ENCODE measurements at regions not wholly inside any gene's neighbourhood (a gene's known extent, or its start where the extent isn't known, plus 50 kb on each side); places are given as distances from the start of the nearest gene placed in this dataset.
"Not testable (repeated sequence)": the region's sequence is repeated elsewhere in the genome, so short reads cannot be mapped to it uniquely, and the experiment has no call there.

- H3K36me3 ChIP-seq (ENCODE audit: insufficient read depth, low read length); H3K27me3 ChIP-seq (ENCODE audit: insufficient read depth, low read length); H2AFZ ChIP-seq (ENCODE audit: low read depth, low read length); H3K9me3 ChIP-seq (ENCODE audit: low read length); H3K4me3 ChIP-seq (ENCODE audit: low read length); H3K4me1 ChIP-seq (ENCODE audit: insufficient read depth, low read length): not testable (repeated sequence)
Observed at GRCh38 chr11:3445535-3445934, 66.6 kb upstream of the ZNF195 start.

GRCh38 chr11:3444420-3444744 lies 65.4 kb upstream of the ZNF195 start:
- H3K9me3 ChIP-seq (ENCODE audit: low read length); H3K4me3 ChIP-seq (ENCODE audit: low read length); H2AFZ ChIP-seq (ENCODE audit: low read depth, low read length); H3K27me3 ChIP-seq (ENCODE audit: insufficient read depth, low read length); H3K4me1 ChIP-seq (ENCODE audit: insufficient read depth, low read length); H3K36me3 ChIP-seq (ENCODE audit: insufficient read depth, low read length): not testable (repeated sequence)

DNA sequence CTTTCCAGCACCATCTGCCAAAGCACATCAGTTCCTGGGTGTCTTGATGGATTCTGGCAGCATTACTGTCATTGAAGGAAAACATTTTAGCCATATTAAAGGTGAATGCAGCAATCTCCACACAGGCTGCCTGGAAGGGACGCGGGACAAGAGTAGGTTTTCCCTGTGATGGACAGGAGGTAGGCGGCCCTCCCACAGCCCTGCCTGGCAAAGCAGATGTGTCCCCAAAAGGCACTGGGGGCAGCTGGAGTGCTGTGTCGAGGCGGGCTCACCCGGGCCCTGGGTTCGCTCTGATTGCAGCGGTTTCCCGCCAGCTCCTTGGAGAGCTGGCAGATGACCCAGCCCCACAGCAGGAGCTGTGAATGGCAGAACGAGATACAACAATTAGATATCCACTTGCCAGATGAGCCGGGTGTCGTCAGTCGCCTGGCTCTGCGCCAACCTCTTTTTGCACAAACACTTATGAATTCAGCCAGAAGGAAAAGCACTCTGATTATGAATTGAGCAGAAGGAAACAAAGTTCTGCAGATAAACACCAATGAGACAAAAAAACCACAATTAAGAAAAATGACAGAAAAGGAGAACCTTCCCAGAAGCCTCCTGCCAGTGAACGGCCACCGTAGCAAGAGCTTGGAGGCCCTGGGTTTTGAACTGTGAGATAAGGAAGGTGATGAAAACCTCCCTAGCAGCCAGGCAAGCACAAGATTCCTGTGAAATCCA lies 64.9 kb upstream of the ZNF195 start:
- H3K9me3 ChIP-seq (ENCODE audit: low read length); H3K4me1 ChIP-seq (ENCODE audit: insufficient read depth, low read length); H3K27me3 ChIP-seq (ENCODE audit: insufficient read depth, low read length); H3K4me3 ChIP-seq (ENCODE audit: low read length); H3K36me3 ChIP-seq (ENCODE audit: insufficient read depth, low read length); H2AFZ ChIP-seq (ENCODE audit: low read depth, low read length): not testable (repeated sequence)

DNA sequence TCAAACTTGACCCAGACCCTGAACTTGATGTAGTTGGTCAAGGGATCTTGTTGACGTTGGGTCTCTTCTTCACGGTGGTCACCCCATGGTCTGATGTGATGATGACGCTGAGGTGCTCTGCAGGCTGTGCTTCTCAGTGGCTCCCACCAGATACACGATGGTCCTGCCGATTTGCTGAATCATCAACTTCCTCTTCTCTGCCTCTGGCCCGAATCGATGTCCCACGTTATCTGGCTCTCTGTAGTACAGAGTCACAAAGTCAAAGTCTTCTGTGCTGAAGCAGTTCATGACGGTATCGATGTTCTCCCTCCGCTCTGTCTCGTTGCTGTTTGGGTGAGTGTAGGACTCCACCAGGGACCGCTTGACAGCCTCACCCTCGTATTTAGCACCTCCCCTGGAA lies 58.5 kb upstream of the ZNF195 start:
- H2AFZ ChIP-seq (ENCODE audit: low read depth, low read length); H3K27me3 ChIP-seq (ENCODE audit: insufficient read depth, low read length); H3K4me3 ChIP-seq (ENCODE audit: low read length); H3K36me3 ChIP-seq (ENCODE audit: insufficient read depth, low read length); H3K9me3 ChIP-seq (ENCODE audit: low read length); H3K4me1 ChIP-seq (ENCODE audit: insufficient read depth, low read length): not testable (repeated sequence)

DNA sequence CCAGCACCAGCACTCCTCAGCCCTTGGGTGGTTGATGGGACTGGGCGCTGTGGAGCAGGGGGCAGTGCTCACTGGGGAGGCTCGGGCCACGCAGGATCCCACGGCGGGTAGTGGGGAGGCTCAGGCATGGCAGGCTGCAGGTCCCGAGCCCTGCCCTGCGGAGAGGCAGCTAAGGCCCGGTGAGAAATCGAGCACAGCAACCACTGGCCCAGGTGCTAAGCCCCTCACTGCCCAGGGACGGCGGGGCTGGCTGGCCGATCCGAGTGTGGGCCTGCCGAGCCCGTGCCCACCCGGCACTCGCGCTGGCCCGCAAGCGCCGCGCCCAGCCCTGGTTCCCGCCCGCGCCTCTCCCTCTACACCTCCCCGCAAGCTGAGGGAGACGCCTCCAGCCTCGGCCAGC lies 56.0 kb upstream of the ZNF195 start:
- no peaks in the 10 kb centered on the region for H3K27me3 ChIP-seq (ENCODE audit: insufficient read depth, low read length)
- no peak overlapping the region for H2AFZ ChIP-seq (ENCODE audit: low read depth, low read length)
- H3K9me3 ChIP-seq (ENCODE audit: low read length) = no peaks in the 10 kb centered on the region
- H3K4me1 ChIP-seq (ENCODE audit: insufficient read depth, low read length) = no peaks in the 10 kb centered on the region
- H3K36me3 ChIP-seq (ENCODE audit: insufficient read depth, low read length) = no peaks in the 10 kb centered on the region
- H3K4me3 ChIP-seq (ENCODE audit: low read length) = no peak overlapping the region

- not testable (repeated sequence) for H3K4me1 ChIP-seq (ENCODE audit: insufficient read depth, low read length); H3K27me3 ChIP-seq (ENCODE audit: insufficient read depth, low read length); H3K4me3 ChIP-seq (ENCODE audit: low read length); H3K36me3 ChIP-seq (ENCODE audit: insufficient read depth, low read length); H2AFZ ChIP-seq (ENCODE audit: low read depth, low read length); H3K9me3 ChIP-seq (ENCODE audit: low read length)
Observed at GRCh38 chr11:3429191-3429590, 50.2 kb upstream of the ZNF195 start.

Measured in neuron (in vitro differentiated cells).